ENCODE measurements at regions not wholly inside any gene's neighbourhood (a gene's known extent, or its start where the extent isn't known, plus 50 kb on each side); places are given as distances from the start of the nearest gene placed in this dataset.

DNA sequence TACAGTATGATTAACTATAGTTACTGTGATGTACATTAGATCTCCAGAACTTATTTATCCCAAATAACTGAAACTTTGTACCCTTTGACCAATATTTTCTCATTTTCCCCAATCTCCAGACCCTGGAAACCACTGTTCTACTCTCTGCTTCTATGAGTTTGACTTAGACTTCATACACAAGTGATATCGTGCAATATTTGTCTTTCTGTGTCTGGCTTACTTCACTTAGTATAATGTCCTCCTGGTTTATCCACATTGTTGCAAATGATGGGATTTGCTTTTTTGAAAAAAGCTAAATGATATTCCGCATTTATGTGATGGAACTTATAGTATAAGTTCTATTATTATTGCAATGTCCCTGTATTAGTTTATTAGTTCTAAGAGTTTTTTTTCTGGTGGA, 81.8 kb upstream of the SOD3 start:
- TF ChIP-seq CTCF (IDR thresholded peaks at IDR 0.05) (no peak), POLR2A (IDR thresholded peaks at IDR 0.05) (no peak)

Measured in Peyer's patch (tissue), 4 donors.